ENCODE measurements at regions not wholly inside any gene's neighbourhood (a gene's known extent, or its start where the extent isn't known, plus 50 kb on each side); places are given as distances from the start of the nearest gene placed in this dataset.

DNA sequence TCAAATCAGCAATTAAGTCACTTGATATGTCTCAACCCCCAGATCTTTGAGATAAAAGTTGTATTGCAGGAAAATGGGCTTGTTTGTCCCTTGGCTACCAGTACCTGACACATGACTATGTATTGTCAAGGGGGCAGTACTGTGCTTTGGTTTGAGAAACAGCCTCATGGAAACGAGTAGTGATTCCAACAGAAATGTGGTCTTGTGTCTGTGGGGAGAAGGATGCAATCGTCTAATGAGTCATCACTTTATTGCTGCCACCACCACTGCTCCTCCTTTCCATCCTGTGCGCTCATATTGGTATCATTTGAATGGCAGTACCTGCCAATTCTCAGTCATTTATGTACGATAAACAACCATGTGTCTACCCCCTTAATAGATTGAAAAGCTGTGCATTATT is 72.8 kb upstream of the ARHGAP5 start (continued):
- TF ChIP-seq ZNF41 (CRISPR knock-in tag; conservative IDR thresholded peaks at IDR 0.05) (no peak), CREB5 (CRISPR knock-in tag; IDR thresholded peaks at IDR 0.05) (no peak), ZNF12 (CRISPR knock-in tag; IDR thresholded peaks at IDR 0.05) (no peak), SAFB (IDR thresholded peaks at IDR 0.05; ENCODE audit: borderline replicate concordance, low read depth, low read length) (no peak), MXI1 (IDR thresholded peaks at IDR 0.05; ENCODE audit: low read depth, low read length) (no peak), HES1 (IDR thresholded peaks at IDR 0.05; ENCODE audit: low read depth) (no peak), SRF (CRISPR knock-in tag; IDR thresholded peaks at IDR 0.05) (no peak)
- TF ChIP-seq, protein P1, sequence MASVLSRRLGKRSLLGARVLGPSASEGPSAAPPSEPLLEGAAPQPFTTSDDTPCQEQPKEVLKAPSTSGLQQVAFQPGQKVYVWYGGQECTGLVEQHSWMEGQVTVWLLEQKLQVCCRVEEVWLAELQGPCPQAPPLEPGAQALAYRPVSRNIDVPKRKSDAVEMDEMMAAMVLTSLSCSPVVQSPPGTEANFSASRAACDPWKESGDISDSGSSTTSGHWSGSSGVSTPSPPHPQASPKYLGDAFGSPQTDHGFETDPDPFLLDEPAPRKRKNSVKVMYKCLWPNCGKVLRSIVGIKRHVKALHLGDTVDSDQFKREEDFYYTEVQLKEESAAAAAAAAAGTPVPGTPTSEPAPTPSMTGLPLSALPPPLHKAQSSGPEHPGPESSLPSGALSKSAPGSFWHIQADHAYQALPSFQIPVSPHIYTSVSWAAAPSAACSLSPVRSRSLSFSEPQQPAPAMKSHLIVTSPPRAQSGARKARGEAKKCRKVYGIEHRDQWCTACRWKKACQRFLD (CRISPR knock-in tag; IDR thresholded peaks at IDR 0.05), result no peak

- 56% methylated on average over 4 of the region's 5 CpGs for WGBS (ENCODE audit: insufficient coverage, low coverage, missing lambda C conversion rate)
- Histone ChIP-seq H3K4me3 (no peak overlapping the region), H3K79me2 (ENCODE audit: control insufficient read depth, insufficient read depth, low read length) (no peaks in the 10 kb centered on the region), H3K36me3 (ENCODE audit: control insufficient read depth, insufficient read depth, low read length) (no peaks in the 10 kb centered on the region), H3K9me1 (ENCODE audit: control insufficient read depth, insufficient read depth, low read length) (no peaks in the 10 kb centered on the region), H3K9me3 (replicated peaks; ENCODE audit: control insufficient read depth, insufficient read depth, low read depth, low read length) (no peaks in the 10 kb centered on the region), H2AFZ (ENCODE audit: low read depth, low read length) (no peak overlapping the region), H4K20me1 (replicated peaks; ENCODE audit: control insufficient read depth, insufficient read depth, low read length) (no peaks in the 10 kb centered on the region), H3K27ac (ENCODE audit: extremely low read depth, low read depth, low read length) (no peak overlapping the region), H3K4me1 (replicated peaks in 1 of 2; ENCODE audit: control insufficient read depth in 2 of 2, insufficient read depth in 2 of 2, low read length in 2 of 2) (peaks cover 0 to 10% of the 10 kb centered on the region in 2 experiments; a peak in 2 of 5 replicates), H3K9ac (ENCODE audit: insufficient read depth in 1 of 2, low read depth in 2 of 2, low read length in 2 of 2) (no peak overlapping the region), H3K27me3 (ENCODE audit: control insufficient read depth in 2 of 2, insufficient read depth in 2 of 2, low read length in 2 of 2) (no peaks in the 10 kb centered on the region), H3K4me2 (ENCODE audit: insufficient read depth, low read length) (no peak overlapping the region)
- DNase-seq (ENCODE audit: extremely low read depth in 1 of 4, low spot score in 3 of 4) (no peak), FAIRE-seq (no peak), ATAC-seq (no peak)
- intact Hi-C loops (cut with micrococcal nuclease) (no loop called here), in situ Hi-C loops (cut with MboI) (no loop called here)
- POLR2A ChIA-PET, result no interaction called here
- no TSS peak for BruUV-seq (replicated peaks)
- CTCF ChIA-PET (ENCODE audit: low intra/inter-chr PET ratio), result no interaction called here
- TF ChIP-seq SRSF7 (optimal IDR thresholded peaks at IDR 0.05; ENCODE audit: low read depth, low read length), result no peak
- TF ChIP-seq, protein P2, sequence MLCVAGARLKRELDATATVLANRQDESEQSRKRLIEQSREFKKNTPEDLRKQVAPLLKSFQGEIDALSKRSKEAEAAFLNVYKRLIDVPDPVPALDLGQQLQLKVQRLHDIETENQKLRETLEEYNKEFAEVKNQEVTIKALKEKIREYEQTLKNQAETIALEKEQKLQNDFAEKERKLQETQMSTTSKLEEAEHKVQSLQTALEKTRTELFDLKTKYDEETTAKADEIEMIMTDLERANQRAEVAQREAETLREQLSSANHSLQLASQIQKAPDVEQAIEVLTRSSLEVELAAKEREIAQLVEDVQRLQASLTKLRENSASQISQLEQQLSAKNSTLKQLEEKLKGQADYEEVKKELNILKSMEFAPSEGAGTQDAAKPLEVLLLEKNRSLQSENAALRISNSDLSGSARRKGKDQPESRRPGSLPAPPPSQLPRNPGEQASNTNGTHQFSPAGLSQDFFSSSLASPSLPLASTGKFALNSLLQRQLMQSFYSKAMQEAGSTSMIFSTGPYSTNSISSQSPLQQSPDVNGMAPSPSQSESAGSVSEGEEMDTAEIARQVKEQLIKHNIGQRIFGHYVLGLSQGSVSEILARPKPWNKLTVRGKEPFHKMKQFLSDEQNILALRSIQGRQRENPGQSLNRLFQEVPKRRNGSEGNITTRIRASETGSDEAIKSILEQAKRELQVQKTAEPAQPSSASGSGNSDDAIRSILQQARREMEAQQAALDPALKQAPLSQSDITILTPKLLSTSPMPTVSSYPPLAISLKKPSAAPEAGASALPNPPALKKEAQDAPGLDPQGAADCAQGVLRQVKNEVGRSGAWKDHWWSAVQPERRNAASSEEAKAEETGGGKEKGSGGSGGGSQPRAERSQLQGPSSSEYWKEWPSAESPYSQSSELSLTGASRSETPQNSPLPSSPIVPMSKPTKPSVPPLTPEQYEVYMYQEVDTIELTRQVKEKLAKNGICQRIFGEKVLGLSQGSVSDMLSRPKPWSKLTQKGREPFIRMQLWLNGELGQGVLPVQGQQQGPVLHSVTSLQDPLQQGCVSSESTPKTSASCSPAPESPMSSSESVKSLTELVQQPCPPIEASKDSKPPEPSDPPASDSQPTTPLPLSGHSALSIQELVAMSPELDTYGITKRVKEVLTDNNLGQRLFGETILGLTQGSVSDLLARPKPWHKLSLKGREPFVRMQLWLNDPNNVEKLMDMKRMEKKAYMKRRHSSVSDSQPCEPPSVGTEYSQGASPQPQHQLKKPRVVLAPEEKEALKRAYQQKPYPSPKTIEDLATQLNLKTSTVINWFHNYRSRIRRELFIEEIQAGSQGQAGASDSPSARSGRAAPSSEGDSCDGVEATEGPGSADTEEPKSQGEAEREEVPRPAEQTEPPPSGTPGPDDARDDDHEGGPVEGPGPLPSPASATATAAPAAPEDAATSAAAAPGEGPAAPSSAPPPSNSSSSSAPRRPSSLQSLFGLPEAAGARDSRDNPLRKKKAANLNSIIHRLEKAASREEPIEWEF (CRISPR knock-in tag; IDR thresholded peaks at IDR 0.05), result no peak
- TF ChIP-seq, protein P1 (CRISPR knock-in tag; IDR thresholded peaks at IDR 0.05), result no peak
Observed at GRCh38 chr14:32005628-32006027, 71.5 kb upstream of the ARHGAP5 start.
